CD4-positive, alpha-beta T cell treated with Interleukin-4 for 1 hour (primary cell): ENCODE measurements at regions not wholly inside any gene's neighbourhood (a gene's known extent, or its start where the extent isn't known, plus 50 kb on each side); places are given as distances from the start of the nearest gene placed in this dataset.
"Not testable (repeated sequence)": the region's sequence is repeated elsewhere in the genome, so short reads cannot be mapped to it uniquely, and the experiment has no call there.

Experiments used
- DNase-seq, 2 donors: peaks; one replicate each; pipeline ENCODE4 v3.0.0-alpha.2; 2020 to 2022

GRCh38 chr16:31975826-31976419 lies 102.3 kb downstream of the ZNF267 start:
- DNase-seq = not testable (repeated sequence)

- not testable (repeated sequence) for DNase-seq
Measured at GRCh38 chr16:31978463-31978862, 104.9 kb downstream of the ZNF267 start.

- not testable (repeated sequence) for DNase-seq
Measured at GRCh38 chr16:31981739-31982138, 108.1 kb downstream of the ZNF267 start.

- not testable (repeated sequence) for DNase-seq
Measured at GRCh38 chr16:31982986-31983385, 109.4 kb downstream of the ZNF267 start.

- DNase-seq = not testable (repeated sequence)
Measured at GRCh38 chr16:31983666-31984065, 110.1 kb downstream of the ZNF267 start.

GRCh38 chr16:31986895-31987294 lies 113.3 kb downstream of the ZNF267 start:
- not testable (repeated sequence) for DNase-seq

- peak; percentile 64 to 65 for DNase-seq
Measured at GRCh38 chr16:31988595-31989581, 115.3 kb downstream of the ZNF267 start.

- DNase-seq = not testable (repeated sequence)
Measured at GRCh38 chr16:31990261-31990660, 116.7 kb downstream of the ZNF267 start.

GRCh38 chr16:31990980-31991379 lies 117.4 kb downstream of the ZNF267 start:
- not testable (repeated sequence) for DNase-seq

GRCh38 chr16:31996325-31996724 lies 122.7 kb downstream of the ZNF267 start:
- DNase-seq = not testable (repeated sequence)

- not testable (repeated sequence) for DNase-seq
Measured at GRCh38 chr16:32002496-32002895, 128.9 kb downstream of the ZNF267 start.

- DNase-seq = not testable (repeated sequence)
Measured at GRCh38 chr16:32003819-32004218, 130.2 kb downstream of the ZNF267 start.

GRCh38 chr16:32038783-32039496 lies 165.3 kb downstream of the ZNF267 start:
- DNase-seq = not testable (repeated sequence)

GRCh38 chr16:32039919-32040318 lies 166.3 kb downstream of the ZNF267 start:
- DNase-seq = not testable (repeated sequence)

- DNase-seq = peak; percentile 2 to 11
Measured at GRCh38 chr16:32066016-32066651, 187.0 kb upstream of the TP53TG3D start.

GRCh38 chr16:32071586-32071985 lies 181.5 kb upstream of the TP53TG3D start:
- not testable (repeated sequence) for DNase-seq

- not testable (repeated sequence) for DNase-seq
Measured at GRCh38 chr16:32083891-32084290, 169.2 kb upstream of the TP53TG3D start.

- DNase-seq = peak in 1 of 2 donors; percentile 14
Measured at GRCh38 chr16:32084656-32085401, 168.3 kb upstream of the TP53TG3D start.

- DNase-seq = peak; percentile 11 to 22
Measured at GRCh38 chr16:32085438-32086141, 167.5 kb upstream of the TP53TG3D start.

- not testable (repeated sequence) for DNase-seq
Measured at GRCh38 chr16:32115562-32115961, 137.5 kb upstream of the TP53TG3D start.

- DNase-seq = no peak
Measured at GRCh38 chr16:32116080-32116479, 137.0 kb upstream of the TP53TG3D start.
